ENCODE measurements at regions not wholly inside any gene's neighbourhood (a gene's known extent, or its start where the extent isn't known, plus 50 kb on each side); places are given as distances from the start of the nearest gene placed in this dataset.

DNA sequence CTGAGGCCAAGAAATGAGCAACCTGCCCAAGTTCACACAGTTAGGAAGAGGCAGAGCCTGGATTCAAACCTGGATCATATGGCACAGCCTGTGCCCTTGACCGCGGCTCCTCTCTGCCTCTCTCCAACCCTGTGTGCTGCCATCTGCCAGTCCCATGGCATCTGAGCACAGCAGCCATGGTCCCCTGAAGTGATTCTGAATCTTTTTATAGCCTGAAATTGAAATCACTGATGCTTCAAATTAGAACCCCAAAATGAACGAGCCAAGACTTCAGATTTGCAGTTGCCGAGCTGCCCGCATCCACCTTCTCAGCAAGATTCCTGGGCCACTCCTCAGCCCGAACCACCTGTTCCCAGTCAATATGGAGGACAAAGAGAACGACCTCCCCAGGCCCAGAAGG lies 252.7 kb downstream of the CTTN start:
- TF ChIP-seq, protein P1, sequence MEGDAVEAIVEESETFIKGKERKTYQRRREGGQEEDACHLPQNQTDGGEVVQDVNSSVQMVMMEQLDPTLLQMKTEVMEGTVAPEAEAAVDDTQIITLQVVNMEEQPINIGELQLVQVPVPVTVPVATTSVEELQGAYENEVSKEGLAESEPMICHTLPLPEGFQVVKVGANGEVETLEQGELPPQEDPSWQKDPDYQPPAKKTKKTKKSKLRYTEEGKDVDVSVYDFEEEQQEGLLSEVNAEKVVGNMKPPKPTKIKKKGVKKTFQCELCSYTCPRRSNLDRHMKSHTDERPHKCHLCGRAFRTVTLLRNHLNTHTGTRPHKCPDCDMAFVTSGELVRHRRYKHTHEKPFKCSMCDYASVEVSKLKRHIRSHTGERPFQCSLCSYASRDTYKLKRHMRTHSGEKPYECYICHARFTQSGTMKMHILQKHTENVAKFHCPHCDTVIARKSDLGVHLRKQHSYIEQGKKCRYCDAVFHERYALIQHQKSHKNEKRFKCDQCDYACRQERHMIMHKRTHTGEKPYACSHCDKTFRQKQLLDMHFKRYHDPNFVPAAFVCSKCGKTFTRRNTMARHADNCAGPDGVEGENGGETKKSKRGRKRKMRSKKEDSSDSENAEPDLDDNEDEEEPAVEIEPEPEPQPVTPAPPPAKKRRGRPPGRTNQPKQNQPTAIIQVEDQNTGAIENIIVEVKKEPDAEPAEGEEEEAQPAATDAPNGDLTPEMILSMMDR (IDR thresholded peaks at IDR 0.05), result no peak
- no peak for TF ChIP-seq ZFX (IDR thresholded peaks at IDR 0.05; ENCODE audit: borderline replicate concordance)
